GM12878 (cell line): ENCODE measurements at regions not wholly inside any gene's neighbourhood (a gene's known extent, or its start where the extent isn't known, plus 50 kb on each side); places are given as distances from the start of the nearest gene placed in this dataset.

Experiments
- ATAC-seq: fragments of 200-7000 bp; cut with Tn5 transposase; 3 replicates; pipeline ENCODE4 v1.9.1; 2020; ENCODE audit warnings: mild to moderate bottlenecking, moderate library complexity
- BruUV-seq: library from RNA; stranded (reverse); fragments of 400-500 nt; replicated peaks from 2 replicates; lab custom pipeline; 2021; lab: Mats Ljungman, UMichigan
- CTCF ChIA-PET: fragments of 300-600 bp; sonication (Branson Sonifier 250); formaldehyde crosslinking; extraction: SDS; loops from one replicate; lab custom pipeline; 2021; ENCODE audit warnings: inconsistent platforms; lab: Yijun Ruan, JAX
- POLR2A ChIA-PET: fragments of 350-600 bp; formaldehyde crosslinking; extraction: SDS; loops from one replicate; lab custom pipeline; 2021; ENCODE audit warnings: inconsistent platforms; lab: Charles Lee
- RAD21 ChIA-PET: fragments of 300-600 bp; sonication (Branson Sonifier 250); formaldehyde crosslinking; loops from one replicate; lab custom pipeline; 2023; ENCODE audit warnings: antibody characterized with exemption; ENCODE audit not compliant: unreplicated experiment; lab: Charles Lee
- SMC1A ChIA-PET: fragments of 300-600 bp; sonication (Branson Sonifier 250); formaldehyde crosslinking; loops from one replicate; lab custom pipeline; 2023; ENCODE audit not compliant: unreplicated experiment, uncharacterized antibody; lab: Charles Lee
- DNase-seq: peaks from one replicate; pipeline ENCODE4 v3.0.0-alpha.2; 2011; ENCODE audit warnings: low read depth, low spot score
- FAIRE-seq: peaks from 3 replicates; lab custom pipeline; 2011; peaks lifted over from hg19 to GRCh38; lab: Jason Lieb, UNC
- H2AFZ ChIP-seq: 2 replicates; pipeline ENCODE4 v1.6.0; 2011; ENCODE audit warnings: low read depth, low read length, control low read depth; ENCODE audit not compliant: control insufficient read depth
- H3K27ac ChIP-seq: 2 replicates; pipeline ENCODE4 v1.5.1; 2011; ENCODE audit warnings: control low read depth; ENCODE audit not compliant: control insufficient read depth, insufficient read depth
- H3K27me3 ChIP-seq, 2 experiments: replicated peaks in 1 of 2; 2 replicates each; pipeline versions ENCODE4 v1.6.0 to v1.6.1; 2011; ENCODE audit warnings: low read length in 1 of 2; ENCODE audit not compliant: control insufficient read depth in 2 of 2, insufficient read depth in 2 of 2
- H3K36me3 ChIP-seq, 2 experiments: 2 replicates each; pipeline ENCODE4 v1.5.1; 2011; ENCODE audit warnings: low read length in 1 of 2; ENCODE audit not compliant: control insufficient read depth in 2 of 2, insufficient read depth in 2 of 2
- H3K4me1 ChIP-seq: 2 replicates; pipeline ENCODE4 v1.6.1; 2011; ENCODE audit warnings: mild to moderate bottlenecking, low read length, moderate library complexity, mixed read lengths; ENCODE audit not compliant: control insufficient read depth, insufficient read depth
- H3K4me2 ChIP-seq: 2 replicates; pipeline ENCODE4 v1.6.0; 2011; ENCODE audit warnings: control low read depth; ENCODE audit not compliant: control insufficient read depth, insufficient read depth
- H3K4me3 ChIP-seq: fragments of 200-600 bp; sonication (generic); 2 replicates; pipeline ENCODE4 v1.5.1; 2016
- H3K79me2 ChIP-seq: 2 replicates; pipeline ENCODE4 v1.6.0; 2011; ENCODE audit warnings: low read length; ENCODE audit not compliant: control insufficient read depth, insufficient read depth
- H3K9ac ChIP-seq: 2 replicates; pipeline ENCODE4 v1.8.0; 2011; ENCODE audit warnings: low read length, control low read depth, mixed read lengths; ENCODE audit not compliant: control insufficient read depth, insufficient read depth
- H3K9me3 ChIP-seq: replicated peaks from 3 replicates; pipeline ENCODE4 v1.5.1; 2011; ENCODE audit warnings: mild to moderate bottlenecking, low read length; ENCODE audit not compliant: control insufficient read depth, insufficient read depth
- H4K20me1 ChIP-seq: 2 replicates; pipeline ENCODE4 v1.6.0; 2011; ENCODE audit not compliant: control insufficient read depth, insufficient read depth
- ASH2L ChIP-seq: fragments of 300-600, 200-600 bp; sonication (generic); IDR thresholded peaks from 2 replicates; pipeline ENCODE4 v1.6.1; 2017; ENCODE audit warnings: low read depth, mild to moderate bottlenecking, borderline replicate concordance
- ATF2 ChIP-seq: IDR thresholded peaks from 2 replicates; pipeline ENCODE4 v1.6.1; 2012; ENCODE audit warnings: low read length, inconsistent platforms
- ATF3 ChIP-seq: IDR thresholded peaks from 2 replicates; pipeline ENCODE4 v1.6.1; 2011; ENCODE audit warnings: low read depth, mild to moderate bottlenecking, low read length, moderate library complexity, borderline replicate concordance; ENCODE audit errors: extremely low read depth
- BACH1 ChIP-seq: fragments of 450-650 bp; IDR thresholded peaks from 2 replicates; pipeline ENCODE4 v1.6.1; 2017; ENCODE audit warnings: mild to moderate bottlenecking, borderline replicate concordance
- BHLHE40 ChIP-seq, 2 experiments: fragments of 450-650 bp in 1 of 2; IDR thresholded peaks; 2 replicates each; pipeline ENCODE4 v1.6.1; 2011 to 2017; ENCODE audit warnings: low read depth in 2 of 2, borderline replicate concordance in 1 of 2, improper control_type of control experiment in 1 of 2, low read length in 1 of 2, mild to moderate bottlenecking in 1 of 2
- BMI1 ChIP-seq: fragments of 450-650 bp; IDR thresholded peaks from 2 replicates; pipeline ENCODE4 v1.6.1; 2016; ENCODE audit warnings: mild to moderate bottlenecking, moderate library complexity, borderline replicate concordance
- CBX3 ChIP-seq: fragments of 200-600 bp; sonication (generic); IDR thresholded peaks from 2 replicates; pipeline ENCODE4 v1.6.1; 2016; ENCODE audit warnings: low read depth, borderline replicate concordance
- HDAC2 ChIP-seq: fragments of 200-600 bp; sonication (generic); IDR thresholded peaks from 2 replicates; pipeline ENCODE4 v1.6.1; 2017
- HDAC6 ChIP-seq: fragments of 200-600 bp; sonication (generic); IDR thresholded peaks from one replicate; pipeline ENCODE4 v1.8.0; 2017; ENCODE audit warnings: antibody characterized with exemption; ENCODE audit not compliant: unreplicated experiment
- HSF1 ChIP-seq: fragments of 150-350 bp; IDR thresholded peaks from 2 replicates; pipeline ENCODE4 v1.6.1; 2014; ENCODE audit warnings: mild to moderate bottlenecking, low read depth, low read length
- IRF3 ChIP-seq: fragments of 450-650 bp; IDR thresholded peaks from 2 replicates; pipeline ENCODE4 v1.6.1; 2014; ENCODE audit warnings: mild to moderate bottlenecking
- JUNB ChIP-seq: IDR thresholded peaks from 2 replicates; pipeline ENCODE4 v1.6.1; 2016; ENCODE audit warnings: antibody characterized with exemption, mild to moderate bottlenecking
- KAT2A ChIP-seq: conservative IDR thresholded peaks from 2 replicates; pipeline ENCODE4 v1.6.1; 2011; ENCODE audit warnings: low read depth, low read length; ENCODE audit not compliant: control insufficient read depth
- MTA3 ChIP-seq: IDR thresholded peaks from 2 replicates; pipeline ENCODE4 v1.6.1; 2012; ENCODE audit warnings: low read length, inconsistent platforms, borderline replicate concordance
- PML ChIP-seq: IDR thresholded peaks from 2 replicates; pipeline ENCODE4 v1.6.1; 2012; ENCODE audit warnings: low read length, inconsistent platforms
- RAD21 ChIP-seq: IDR thresholded peaks from 2 replicates; pipeline ENCODE4 v1.6.1; 2011; ENCODE audit warnings: mild to moderate bottlenecking, low read depth, low read length, moderate library complexity; ENCODE audit not compliant: insufficient read depth
- RBBP5 ChIP-seq: fragments of 200-600 bp; sonication (generic); conservative IDR thresholded peaks from 2 replicates; pipeline ENCODE4 v1.6.1; 2016
- RUNX3 ChIP-seq: IDR thresholded peaks from 2 replicates; pipeline ENCODE4 v1.6.1; 2012; ENCODE audit warnings: low read length, inconsistent platforms
- ZSCAN29 ChIP-seq: fragments of 450-650 bp; IDR thresholded peaks from 2 replicates; pipeline ENCODE4 v1.6.1; 2017; ENCODE audit warnings: mild to moderate bottlenecking, moderate library complexity
- ZZZ3 ChIP-seq: IDR thresholded peaks from 2 replicates; pipeline ENCODE4 v1.6.1; 2011; ENCODE audit warnings: low read depth; ENCODE audit not compliant: control insufficient read depth, insufficient read length
- WGBS: methylation state at CpG from one replicate; pipeline ENCODE4 v1.1.6; 2016; ENCODE audit warnings: low lambda C conversion rate; ENCODE audit not compliant: insufficient replicate concordance, insufficient coverage; ENCODE audit errors: missing lambda C conversion rate; 5-methylcytosine and 5-hydroxymethylcytosine counted together
- in situ Hi-C: fragments of 300-500 bp; cut with MboI; formaldehyde crosslinking; loops from 9 replicates; pipeline ENCODE4 v1.14.3; 2018; ENCODE audit warnings: mixed read lengths
- intact Hi-C: fragments of 100-400 bp; cut with micrococcal nuclease; formaldehyde crosslinking; loops from one replicate; pipeline ENCODE4 v1.14.2; 2022; ENCODE audit not compliant: unreplicated experiment

- Histone ChIP-seq H2AFZ (no peak overlapping the region), H3K27ac (no peak overlapping the region), H3K4me3 (no peak overlapping the region), H3K36me3 (no peaks in the 10 kb centered on the region), H3K27me3 (no peaks in the 10 kb centered on the region), H3K9me3 (no peaks in the 10 kb centered on the region; the same call in 2 of the 3 replicates), H3K9ac (no peak overlapping the region), H3K4me1 (peaks cover 2% of the 10 kb centered on the region; the same call in 1 of the 2 replicates), H4K20me1 (no peaks in the 10 kb centered on the region), H3K79me2 (no peaks in the 10 kb centered on the region), H3K4me2 (no peak overlapping the region)
- no peak for DNase-seq
- intact Hi-C loops (no loop called here), in situ Hi-C loops (no loop called here)
- ChIA-PET SMC1A (no interaction called here), RAD21 (no interaction called here), CTCF (no interaction called here), POLR2A (no interaction called here)
- 0% methylated on average over 1 of the region's 1 CpG for WGBS
- TF ChIP-seq HDAC6 (no peak), BMI1 (no peak), BHLHE40 (IDR thresholded peaks at IDR 0.05; ENCODE audit: borderline replicate concordance in 1 of 2, low read depth in 2 of 2, low read length in 1 of 2) (no peak), KAT2A (no peak), ZSCAN29 (no peak), ATF3 (no peak), PML (no peak), ATF2 (no peak), JUNB (no peak), HSF1 (no peak), ZZZ3 (no peak), IRF3 (no peak), CBX3 (no peak), HDAC2 (no peak), MTA3 (no peak), RAD21 (no peak), ASH2L (no peak), RUNX3 (no peak), BACH1 (no peak), RBBP5 (no peak)
- ATAC-seq: no peak
- FAIRE-seq: no peak
- BruUV-seq: no TSS peak
These were observed 349.8 kb downstream of the DHX35 start for GRCh38 chr20:39311851-39312506.
